22Rv1 (cell line): ENCODE measurements at regions not wholly inside any gene's neighbourhood (a gene's known extent, or its start where the extent isn't known, plus 50 kb on each side); places are given as distances from the start of the nearest gene placed in this dataset.

ENCODE experiments used
- H3K27ac ChIP-seq: fragments of 450-650 bp; 2 replicates; pipeline ENCODE4 v1.5.1; 2017
- CTCF ChIP-seq: fragments of 450-650 bp; IDR thresholded peaks from 2 replicates; pipeline ENCODE4 v1.5.1; 2017; ENCODE audit warnings: mild to moderate bottlenecking
- ZFX ChIP-seq: fragments of 450-650 bp; IDR thresholded peaks from 2 replicates; pipeline ENCODE4 v1.6.1; 2017; ENCODE audit warnings: antibody characterized with exemption, borderline replicate concordance

GRCh38 chr6:84539122-84539856 is 225.1 kb downstream of the TBX18 start:
- TF ChIP-seq ZFX (no peak), CTCF (no peak)
- no peak overlapping the region for H3K27ac ChIP-seq

- no peak overlapping the region for H3K27ac ChIP-seq
- no peak for TF ChIP-seq CTCF
- no peak for TF ChIP-seq ZFX
Observed at GRCh38 chr6:84536885-84537638, 227.3 kb downstream of the TBX18 start.

- no peak overlapping the region for H3K27ac ChIP-seq
- TF ChIP-seq ZFX: no peak
- TF ChIP-seq CTCF: no peak
Observed at GRCh38 chr6:84528201-84528600, 236.2 kb downstream of the TBX18 start.

GRCh38 chr6:84526631-84527030 is 237.8 kb downstream of the TBX18 start:
- no peak for TF ChIP-seq CTCF
- TF ChIP-seq ZFX: no peak
- no peak overlapping the region for H3K27ac ChIP-seq

GRCh38 chr6:84525907-84526306 is 238.5 kb downstream of the TBX18 start:
- no peak overlapping the region for H3K27ac ChIP-seq
- TF ChIP-seq ZFX (no peak), CTCF (no peak)

GRCh38 chr6:84524636-84525035 is 239.8 kb downstream of the TBX18 start:
- TF ChIP-seq ZFX (no peak), CTCF (no peak)
- no peak overlapping the region for H3K27ac ChIP-seq

- no peak overlapping the region for H3K27ac ChIP-seq
- TF ChIP-seq ZFX (no peak), CTCF (no peak)
Observed at GRCh38 chr6:84522135-84522549, 242.3 kb downstream of the TBX18 start.
